Islet of Langerhans (tissue), 1 donor: ENCODE measurements at regions not wholly inside any gene's neighbourhood (a gene's known extent, or its start where the extent isn't known, plus 50 kb on each side); places are given as distances from the start of the nearest gene placed in this dataset.

Experiments
- FAIRE-seq: peaks from one replicate; lab custom pipeline; 2011; peaks lifted over from hg19 to GRCh38; lab: Jason Lieb, UNC

DNA sequence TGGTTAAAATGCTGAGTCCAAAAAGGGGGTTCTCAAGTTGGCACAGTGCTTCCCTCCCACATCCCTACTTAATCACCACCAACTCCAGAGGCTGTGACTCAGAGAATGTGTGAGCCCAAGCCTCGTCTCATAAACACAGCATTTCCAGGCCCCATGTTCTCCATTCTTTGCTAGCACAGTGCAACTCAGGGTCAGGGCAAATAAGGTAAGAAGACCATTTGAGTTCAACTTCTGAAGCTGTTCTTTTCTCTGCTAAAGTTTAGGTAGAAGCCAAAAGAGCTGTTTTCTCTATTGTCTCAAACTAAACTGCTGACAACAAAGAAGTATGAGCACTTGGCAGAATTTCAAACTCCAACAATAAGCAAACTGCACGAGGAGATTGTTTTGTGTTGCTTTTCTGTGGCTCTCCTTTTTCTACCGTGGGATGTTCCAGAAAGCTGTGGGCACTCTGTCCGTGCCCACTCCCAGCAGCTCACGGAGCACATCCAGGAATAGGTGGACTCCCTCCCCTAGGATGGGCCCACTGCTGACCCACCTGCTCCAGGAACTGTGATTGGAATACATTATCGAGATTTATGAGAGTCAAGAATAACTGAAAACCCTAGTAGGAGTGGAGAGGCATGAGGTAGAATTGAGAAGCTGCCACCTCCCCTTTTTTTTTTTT, 494.3 kb downstream of the COG6 start:
- FAIRE-seq = no peak

GRCh38 chr13:40151673-40152072, 496.2 kb downstream of the COG6 start:
- no peak for FAIRE-seq

DNA sequence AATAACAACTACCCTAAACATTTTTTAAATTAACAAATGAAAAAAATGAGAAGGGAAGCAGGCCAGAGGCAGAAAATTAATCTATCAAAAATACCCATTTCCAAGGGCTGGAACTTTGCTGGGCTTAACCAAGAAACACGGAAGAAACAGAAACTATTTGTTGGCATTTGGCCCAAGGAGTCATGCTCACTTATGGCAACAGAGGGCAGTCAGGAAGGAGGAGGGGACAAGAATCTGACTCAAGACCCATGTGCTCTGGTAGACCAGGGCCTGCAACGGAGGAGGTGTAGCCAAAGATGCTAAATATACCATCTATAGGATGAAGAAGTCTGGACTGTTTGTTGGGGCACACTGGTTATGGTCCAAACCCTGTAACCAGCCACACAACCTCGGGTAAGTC, 496.7 kb downstream of the COG6 start:
- no peak for FAIRE-seq

GRCh38 chr13:40152922-40153321, 497.5 kb downstream of the COG6 start:
- FAIRE-seq = no peak

DNA sequence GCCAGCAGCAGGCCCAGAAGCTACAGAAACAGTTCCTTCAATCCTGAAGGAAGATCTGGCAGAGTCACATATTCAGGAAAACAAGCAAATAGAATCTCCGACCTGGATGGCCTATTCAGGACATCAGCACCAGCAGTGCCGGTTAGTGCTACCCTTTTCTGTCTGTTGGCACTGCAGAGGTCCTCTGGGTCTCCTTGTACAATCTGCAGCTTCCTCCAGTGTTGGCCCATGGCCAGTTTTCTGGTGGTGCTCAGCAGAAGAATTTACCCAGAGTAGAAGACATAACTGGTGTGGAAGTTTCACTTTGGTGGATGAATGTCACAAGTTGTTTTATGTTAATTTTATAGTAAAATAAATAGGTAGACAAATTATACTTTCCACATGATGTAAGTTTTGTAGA, 498.1 kb downstream of the COG6 start:
- FAIRE-seq = no peak

GRCh38 chr13:40155201-40155600, 499.7 kb downstream of the COG6 start:
- FAIRE-seq = no peak

DNA sequence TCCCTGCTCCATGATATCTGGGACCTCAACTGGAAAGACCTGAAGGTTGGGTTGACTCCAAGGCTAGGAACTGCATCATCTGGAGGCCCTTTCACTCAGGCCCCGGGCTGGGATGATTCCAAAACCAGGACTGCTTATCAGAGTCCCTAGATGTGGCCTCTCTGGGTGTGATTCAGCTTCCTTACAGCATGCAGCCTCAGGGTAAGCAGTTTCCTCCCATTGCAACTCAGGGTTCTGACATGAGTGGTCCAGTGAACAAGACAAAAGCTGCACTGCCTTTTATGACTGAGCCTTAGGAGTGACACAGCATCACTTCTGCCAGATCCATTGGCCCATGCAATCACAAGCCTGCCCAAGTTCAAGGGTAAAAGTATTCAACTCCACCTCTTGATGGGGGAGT, 502.8 kb downstream of the COG6 start:
- no peak for FAIRE-seq

- FAIRE-seq = no peak
Measured at GRCh38 chr13:40158757-40159156, 503.3 kb downstream of the COG6 start.

DNA sequence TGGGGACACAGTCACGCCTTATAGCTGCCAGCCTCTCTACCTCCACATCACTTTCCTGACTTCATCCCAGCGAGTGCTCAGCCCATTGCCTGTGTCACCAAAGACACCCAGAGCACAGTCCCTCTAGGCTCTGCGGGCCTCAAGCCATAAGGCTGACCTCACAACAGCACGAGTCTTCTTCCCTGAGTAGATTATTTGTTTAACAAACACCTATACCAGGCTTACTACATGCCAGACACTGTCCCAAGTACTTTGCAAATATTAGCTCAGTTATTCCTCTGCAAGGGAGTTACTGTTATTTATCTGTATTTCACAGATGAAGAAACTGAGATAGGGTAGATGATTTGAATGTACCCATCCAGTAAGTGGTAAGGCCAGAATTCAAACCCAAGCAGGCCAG, 504.3 kb downstream of the COG6 start:
- no peak for FAIRE-seq

GRCh38 chr13:40160618-40161350, 505.3 kb downstream of the COG6 start:
- no peak for FAIRE-seq

GRCh38 chr13:40161351-40161810, 505.1 kb downstream of the FOXO1 start:
- no peak for FAIRE-seq

DNA sequence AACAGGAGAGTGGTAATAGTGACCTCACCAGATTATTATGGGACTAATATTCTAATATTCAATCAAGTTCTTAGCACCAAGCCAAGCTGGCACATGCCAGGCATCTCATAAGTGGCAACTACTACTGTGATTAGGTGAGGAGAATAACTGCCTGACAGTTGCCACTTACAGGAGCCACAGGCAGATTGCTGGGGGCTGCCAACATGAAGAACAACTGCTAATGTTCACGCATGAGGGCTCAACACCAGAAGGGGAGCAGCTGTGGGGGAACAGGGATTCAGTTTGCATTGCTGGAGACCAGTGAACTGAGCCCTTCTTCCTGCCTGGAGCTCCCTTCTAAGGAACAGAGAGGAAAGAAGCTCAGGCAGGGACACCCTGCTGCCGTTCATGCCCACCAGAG, 504.5 kb downstream of the FOXO1 start:
- FAIRE-seq = no peak

DNA sequence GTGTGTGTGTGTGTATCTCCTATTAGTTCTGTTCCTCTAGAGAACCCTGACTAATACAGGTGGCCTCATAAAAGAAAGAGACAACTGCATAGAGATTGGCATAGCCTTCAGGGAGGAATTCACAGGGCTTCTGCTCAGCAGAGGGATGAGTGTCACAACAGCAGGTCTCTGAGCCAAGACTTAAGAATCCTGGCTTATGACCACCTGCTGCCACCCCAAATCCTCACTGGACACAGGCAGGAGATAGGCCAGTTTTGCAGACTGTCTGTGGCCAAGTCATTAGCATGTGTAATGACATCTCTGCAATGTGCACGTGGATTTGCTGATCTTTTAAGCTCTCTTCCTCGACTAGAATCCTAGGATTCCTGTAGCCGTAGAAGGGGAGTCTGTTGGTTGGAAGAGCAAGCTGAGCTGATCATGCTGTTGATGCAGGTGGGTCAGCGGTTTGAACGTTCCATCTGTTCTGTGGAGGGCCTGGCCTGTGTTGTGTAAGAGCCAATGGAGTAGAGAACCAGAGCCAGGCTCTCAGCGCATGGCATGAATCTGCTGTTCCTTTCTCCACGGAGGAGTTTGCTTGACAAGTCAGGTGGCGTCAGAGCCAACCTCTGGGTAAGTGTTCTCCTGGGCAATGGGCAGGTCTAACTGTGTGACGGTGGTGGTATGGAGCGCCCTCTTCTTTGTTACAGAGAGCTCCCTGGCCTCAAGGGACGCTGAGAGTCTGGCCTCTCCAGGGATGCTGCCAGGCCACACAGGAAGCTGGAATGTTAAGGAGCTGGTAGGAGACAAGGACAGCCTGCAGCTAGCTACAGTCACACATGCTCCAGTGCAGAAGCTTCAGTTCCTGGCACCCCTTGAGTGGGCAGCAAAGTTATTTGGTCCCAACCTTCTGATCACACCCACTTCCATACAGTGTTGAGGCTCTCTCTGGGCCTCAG, 503.1 kb downstream of the FOXO1 start:
- FAIRE-seq = no peak

GRCh38 chr13:40164133-40164532, 502.3 kb downstream of the FOXO1 start:
- no peak for FAIRE-seq

DNA sequence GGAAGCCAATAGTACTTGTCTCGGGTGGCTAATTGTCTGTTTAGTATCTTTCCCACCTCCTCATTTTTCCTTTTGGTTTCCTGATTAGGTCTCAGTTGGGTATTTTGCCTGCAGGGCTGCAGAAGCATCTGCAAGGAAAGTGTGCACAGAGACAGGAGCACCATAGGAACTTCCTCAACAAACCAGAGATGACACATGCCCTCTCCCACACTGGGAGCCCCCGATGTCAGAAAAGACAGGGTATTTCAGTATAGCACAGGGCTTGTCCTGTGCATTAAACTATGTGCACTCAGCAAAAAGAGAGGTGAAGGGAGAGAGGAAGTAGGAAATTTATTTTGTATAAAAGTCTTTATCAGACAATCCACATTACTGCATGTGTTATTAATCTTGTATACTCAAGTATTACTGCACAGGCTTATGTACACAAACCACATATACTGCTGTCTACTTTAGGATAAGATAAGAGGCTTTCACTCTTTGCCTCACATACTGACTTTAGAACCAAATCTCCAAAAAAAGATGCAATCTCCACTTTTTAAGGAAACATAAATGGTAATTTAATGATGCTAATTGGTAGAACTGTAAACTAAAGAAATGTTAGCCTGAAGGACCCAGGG, 501.0 kb downstream of the FOXO1 start:
- FAIRE-seq = no peak

DNA sequence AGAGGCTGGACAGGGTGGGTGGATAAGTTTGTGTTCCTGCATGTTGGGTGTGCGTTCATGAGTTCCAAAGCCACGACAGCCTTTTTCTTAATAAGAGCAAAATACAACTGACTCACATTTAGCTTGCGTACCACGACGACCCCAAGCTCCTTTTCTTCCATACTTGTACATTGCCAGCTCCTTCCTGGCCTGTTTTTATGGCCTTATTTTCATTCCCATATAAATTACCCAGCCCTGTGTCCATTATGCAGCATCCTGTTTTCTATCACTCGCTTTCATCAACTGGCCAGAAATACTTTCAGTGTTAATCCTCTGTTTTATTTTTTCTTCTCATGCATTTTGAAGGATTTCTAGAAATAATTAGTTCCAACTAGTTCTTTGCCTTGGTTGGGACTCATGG, 499.1 kb downstream of the FOXO1 start:
- no peak for FAIRE-seq

GRCh38 chr13:40168425-40169166, 497.8 kb downstream of the FOXO1 start:
- no peak for FAIRE-seq

GRCh38 chr13:40169476-40169875, 497.0 kb downstream of the FOXO1 start:
- FAIRE-seq = no peak

GRCh38 chr13:40170091-40170490, 496.4 kb downstream of the FOXO1 start:
- no peak for FAIRE-seq

- no peak for FAIRE-seq
Measured at GRCh38 chr13:40170982-40171381, 495.5 kb downstream of the FOXO1 start.

GRCh38 chr13:40171566-40171965, 494.9 kb downstream of the FOXO1 start:
- no peak for FAIRE-seq

DNA sequence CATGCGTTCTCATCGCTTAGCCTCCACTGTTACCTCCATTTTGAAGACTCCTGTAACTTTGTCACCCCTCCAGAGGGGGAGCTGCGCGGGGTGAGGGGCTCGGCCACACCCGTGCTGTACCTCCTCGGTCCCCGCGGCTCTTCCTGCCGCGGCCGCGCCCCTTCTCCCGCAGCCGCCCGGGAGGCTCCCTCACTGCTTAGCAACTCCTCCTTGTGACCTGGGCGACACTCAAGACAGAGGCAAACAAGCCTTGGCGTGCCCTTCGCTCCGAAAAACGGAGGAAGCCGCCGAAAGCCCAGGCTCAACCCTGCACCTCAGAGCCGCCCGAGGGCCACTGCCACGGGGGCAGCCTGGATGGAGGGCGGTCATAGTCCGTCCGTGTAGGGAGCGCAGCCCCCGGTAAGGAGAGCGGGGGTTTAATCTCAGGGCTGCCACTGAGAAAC, 494.3 kb downstream of the FOXO1 start:
- no peak for FAIRE-seq
